Endodermal cell (in vitro differentiated cells): ENCODE measurements at regions not wholly inside any gene's neighbourhood (a gene's known extent, or its start where the extent isn't known, plus 50 kb on each side); places are given as distances from the start of the nearest gene placed in this dataset.

Source experiments
- DNase-seq: peaks from one replicate; pipeline ENCODE4 v3.0.0-alpha.2; 2017
- H3K27ac ChIP-seq: 2 replicates; pipeline ENCODE4 v1.5.1; 2013; ENCODE audit warnings: mild to moderate bottlenecking, low read depth, low read length, moderate library complexity
- H3K27me3 ChIP-seq: 2 replicates; pipeline ENCODE4 v1.6.1; 2013; ENCODE audit warnings: mild to moderate bottlenecking, low read length, moderate library complexity; ENCODE audit not compliant: insufficient read depth, control insufficient read depth, poor library complexity, severe bottlenecking
- H3K36me3 ChIP-seq: 2 replicates; pipeline ENCODE4 v1.7.0; 2013; ENCODE audit warnings: mild to moderate bottlenecking, low read length, moderate library complexity; ENCODE audit not compliant: control insufficient read depth, insufficient read depth
- H3K4me1 ChIP-seq: one replicate; pipeline ENCODE4 v1.7.0; 2013; ENCODE audit warnings: low read length; ENCODE audit not compliant: control insufficient read depth, insufficient read depth
- H3K4me3 ChIP-seq: 2 replicates; pipeline ENCODE4 v1.5.1; 2013; ENCODE audit warnings: mild to moderate bottlenecking, low read length, moderate library complexity
- H3K9ac ChIP-seq: 2 replicates; pipeline ENCODE4 v1.6.1; 2013; ENCODE audit warnings: mild to moderate bottlenecking, low read length, moderate library complexity; ENCODE audit not compliant: poor library complexity, severe bottlenecking; ENCODE audit errors: extremely low read depth
- H3K9me3 ChIP-seq: 2 replicates; pipeline ENCODE4 v1.6.1; 2013; ENCODE audit warnings: mild to moderate bottlenecking, low read length, moderate library complexity; ENCODE audit not compliant: control insufficient read depth
- H3K27ac Mint-ChIP-seq: 2 replicates; pipeline ENCODE4 v1.8.0; 2020; ENCODE audit warnings: mixed read lengths
- H3K27me3 Mint-ChIP-seq: 2 replicates; pipeline ENCODE4 v1.8.0; 2021; ENCODE audit warnings: mild to moderate bottlenecking, mixed read lengths; ENCODE audit not compliant: insufficient read depth
- H3K36me3 Mint-ChIP-seq: 2 replicates; pipeline ENCODE4 v1.8.0; 2020; ENCODE audit warnings: low read depth, mixed read lengths
- H3K4me1 Mint-ChIP-seq: 2 replicates; pipeline ENCODE4 v1.8.0; 2020; ENCODE audit warnings: mixed read lengths
- H3K4me3 Mint-ChIP-seq: 2 replicates; pipeline ENCODE4 v1.8.0; 2020; ENCODE audit warnings: mild to moderate bottlenecking, moderate library complexity, mixed read lengths
- H3K9me3 Mint-ChIP-seq: 2 replicates; pipeline ENCODE4 v1.8.0; 2020; ENCODE audit warnings: mild to moderate bottlenecking, mixed read lengths
- WGBS, 2 experiments: methylation state at CpG; one replicate each; pipeline versions ENCODE4 v1.1.5 to v1.1.7; 2013; ENCODE audit warnings: missing lambda C conversion rate in 2 of 2, mixed read lengths in 1 of 2; ENCODE audit not compliant: insufficient coverage in 1 of 2, insufficient read length in 1 of 2; 5-methylcytosine and 5-hydroxymethylcytosine counted together
- TF ChIP-seq, protein P1 (sequence below): fragments of 200-600 bp; sonication (generic); conservative IDR thresholded peaks from 2 replicates; pipeline ENCODE4 v1.5.0; 2021; ENCODE audit warnings: antibody characterized with exemption, mild to moderate bottlenecking

DNA sequence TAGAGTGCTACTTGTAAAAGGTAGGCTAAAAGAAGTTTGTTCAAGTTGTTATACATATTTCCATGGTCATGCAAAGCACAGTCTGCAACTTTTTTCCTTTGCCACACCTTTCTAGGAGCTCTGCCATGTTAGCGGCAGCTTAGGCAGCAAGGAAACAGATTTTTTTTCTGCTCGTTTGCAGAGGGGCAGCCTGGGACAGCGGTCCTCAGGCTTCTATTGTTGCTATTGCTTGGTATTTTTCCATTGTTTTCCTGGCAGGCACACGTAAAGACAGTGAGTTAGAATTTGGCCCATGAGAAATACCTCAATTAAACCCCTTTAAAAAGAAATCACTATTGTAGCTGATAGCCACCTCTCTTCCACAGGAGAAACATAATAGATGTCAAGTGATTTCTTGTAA, 391.4 kb downstream of the SH2D1A start:
- H3K27ac ChIP-seq: no peak overlapping the region
- no peaks in the 10 kb centered on the region for H3K4me1 ChIP-seq
- 42% methylated on average over 3 of the region's 4 CpGs; no CpG with 5 or more reads in 1 of the 2 experiments for WGBS, 2 experiments
- H3K27me3 ChIP-seq: no peaks in the 10 kb centered on the region
- no peaks in the 10 kb centered on the region for H3K36me3 Mint-ChIP-seq
- no peak for DNase-seq
- H3K4me1 Mint-ChIP-seq: peaks cover 25% of the 10 kb centered on the region
- TF ChIP-seq, protein P1, sequence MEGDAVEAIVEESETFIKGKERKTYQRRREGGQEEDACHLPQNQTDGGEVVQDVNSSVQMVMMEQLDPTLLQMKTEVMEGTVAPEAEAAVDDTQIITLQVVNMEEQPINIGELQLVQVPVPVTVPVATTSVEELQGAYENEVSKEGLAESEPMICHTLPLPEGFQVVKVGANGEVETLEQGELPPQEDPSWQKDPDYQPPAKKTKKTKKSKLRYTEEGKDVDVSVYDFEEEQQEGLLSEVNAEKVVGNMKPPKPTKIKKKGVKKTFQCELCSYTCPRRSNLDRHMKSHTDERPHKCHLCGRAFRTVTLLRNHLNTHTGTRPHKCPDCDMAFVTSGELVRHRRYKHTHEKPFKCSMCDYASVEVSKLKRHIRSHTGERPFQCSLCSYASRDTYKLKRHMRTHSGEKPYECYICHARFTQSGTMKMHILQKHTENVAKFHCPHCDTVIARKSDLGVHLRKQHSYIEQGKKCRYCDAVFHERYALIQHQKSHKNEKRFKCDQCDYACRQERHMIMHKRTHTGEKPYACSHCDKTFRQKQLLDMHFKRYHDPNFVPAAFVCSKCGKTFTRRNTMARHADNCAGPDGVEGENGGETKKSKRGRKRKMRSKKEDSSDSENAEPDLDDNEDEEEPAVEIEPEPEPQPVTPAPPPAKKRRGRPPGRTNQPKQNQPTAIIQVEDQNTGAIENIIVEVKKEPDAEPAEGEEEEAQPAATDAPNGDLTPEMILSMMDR: no peak
- no peaks in the 10 kb centered on the region for H3K27me3 Mint-ChIP-seq
- no peaks in the 10 kb centered on the region for H3K9me3 Mint-ChIP-seq
- no peak overlapping the region for H3K4me3 Mint-ChIP-seq
- no peak overlapping the region for H3K9ac ChIP-seq
- H3K36me3 ChIP-seq: no peaks in the 10 kb centered on the region
- H3K4me3 ChIP-seq: no peak overlapping the region
- no peak overlapping the region for H3K27ac Mint-ChIP-seq
- H3K9me3 ChIP-seq: no peaks in the 10 kb centered on the region

DNA sequence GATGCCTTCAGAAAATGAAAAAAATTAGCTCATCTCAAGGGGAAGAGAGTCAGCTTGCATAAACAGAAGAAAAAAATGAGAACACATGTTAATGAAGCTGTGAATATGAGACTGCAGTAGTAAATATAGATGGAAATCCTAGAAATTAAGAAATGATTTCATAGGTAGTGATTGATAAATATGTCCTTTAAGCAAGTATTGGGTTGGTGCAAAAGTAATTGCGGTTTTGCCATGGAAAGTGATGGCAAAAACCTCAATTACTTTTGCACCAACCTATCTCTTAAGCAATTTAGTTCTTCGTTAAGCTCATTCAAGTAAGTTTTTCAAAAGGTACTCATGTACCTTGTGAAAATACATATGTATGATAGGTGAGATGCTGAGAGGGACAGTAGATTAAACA, 400.9 kb downstream of the SH2D1A start:
- H3K4me1 Mint-ChIP-seq: no peaks in the 10 kb centered on the region
- no peak for DNase-seq
- TF ChIP-seq, protein P1: no peak

DNA sequence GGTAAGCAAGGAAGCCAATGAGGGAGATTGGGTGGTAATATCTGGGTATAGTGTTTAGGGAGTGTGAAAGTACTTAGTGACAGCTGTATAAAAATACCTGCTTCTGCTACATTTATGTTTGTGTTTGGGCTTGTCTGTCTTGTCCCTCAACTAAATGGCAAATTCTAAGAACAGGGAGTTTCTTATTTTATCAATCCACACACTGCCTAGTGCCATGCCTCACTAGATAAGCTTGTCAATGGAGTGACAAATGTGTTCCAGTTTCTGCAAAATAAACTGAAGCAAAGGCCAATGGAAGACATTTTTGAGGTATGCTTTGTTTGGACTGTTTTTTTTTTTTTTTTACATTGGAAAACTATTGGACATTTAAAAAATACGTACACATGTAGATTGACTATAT, 418.0 kb downstream of the SH2D1A start:
- Histone ChIP-seq H3K4me3 (no peak overlapping the region), H3K27me3 (no peaks in the 10 kb centered on the region), H3K36me3 (no peaks in the 10 kb centered on the region), H3K9ac (no peak overlapping the region), H3K27ac (no peak overlapping the region), H3K4me1 (no peaks in the 10 kb centered on the region), H3K9me3 (no peaks in the 10 kb centered on the region)
- Mint-ChIP-seq H3K4me1 (no peaks in the 10 kb centered on the region), H3K27ac (no peak overlapping the region), H3K9me3 (peaks cover 8% of the 10 kb centered on the region), H3K27me3 (no peaks in the 10 kb centered on the region), H3K4me3 (no peak overlapping the region), H3K36me3 (no peaks in the 10 kb centered on the region)
- no CpG with 5 or more reads among the region's 1 CpG for WGBS, 2 experiments
- TF ChIP-seq, protein P1: no peak
- no peak for DNase-seq

More for the DNA sequence above, 400.9 kb downstream of the SH2D1A start:
- Mint-ChIP-seq H3K27ac (no peak overlapping the region), H3K9me3 (no peaks in the 10 kb centered on the region), H3K4me3 (no peak overlapping the region), H3K36me3 (no peaks in the 10 kb centered on the region), H3K27me3 (no peaks in the 10 kb centered on the region)
- Histone ChIP-seq H3K9me3 (no peaks in the 10 kb centered on the region), H3K4me3 (no peak overlapping the region), H3K9ac (no peak overlapping the region), H3K27ac (no peak overlapping the region), H3K36me3 (no peaks in the 10 kb centered on the region), H3K4me1 (no peaks in the 10 kb centered on the region), H3K27me3 (no peaks in the 10 kb centered on the region)
- 78% methylated on average over 1 of the region's 2 CpGs; no CpG with 5 or more reads in 1 of the 2 experiments for WGBS, 2 experiments
